Pancreas (tissue), 10 donors: ENCODE measurements at regions not wholly inside any gene's neighbourhood (a gene's known extent, or its start where the extent isn't known, plus 50 kb on each side); places are given as distances from the start of the nearest gene placed in this dataset.

Source experiments
- ATAC-seq, 4 donors: fragments of 200-7000 bp; cut with Tn5 transposase; one replicate each; pipeline versions ENCODE4 v1.8.0 to v1.9.1; 2020; ENCODE audit warnings: mild to moderate bottlenecking in 4 of 4, moderate library complexity in 4 of 4
- DNase-seq, 6 donors: peaks; one replicate each; pipeline ENCODE4 v3.0.0-alpha.2; 2020
- FAIRE-seq: peaks from 2 replicates; lab custom pipeline; 2012; peaks lifted over from hg19 to GRCh38; lab: Jason Lieb, UNC
- H3K27ac ChIP-seq, 4 donors: fragments of 200-600 bp; sonication (generic); 1 replicate in 3 of 4; 2 replicates in 1 of 4; pipeline versions ENCODE4 v1.5.0 to v1.8.0; 2020
- H3K27me3 ChIP-seq, 4 donors: fragments of 200-600 bp; one replicate each; pipeline ENCODE4 v1.8.0; 2021
- H3K36me3 ChIP-seq, 3 donors: fragments of 200-600 bp; sonication (generic) in 1 of 3; one replicate each; pipeline versions ENCODE4 v1.5.0 to v1.8.0; 2020 to 2021
- H3K4me1 ChIP-seq, 3 donors: fragments of 200-600 bp; one replicate each; pipeline ENCODE4 v1.8.0; 2021
- H3K4me3 ChIP-seq, 4 donors: fragments of 200-600 bp; sonication (generic) in 2 of 4; one replicate each; pipeline versions ENCODE4 v1.5.0 to v1.8.0; 2020 to 2021
- H3K9me3 ChIP-seq, 4 donors: fragments of 200-600 bp; one replicate each; pipeline ENCODE4 v1.8.0; 2021
- CTCF ChIP-seq, 4 donors: fragments of 200-600 bp; sonication (generic) in 3 of 4; IDR thresholded peaks; one replicate each; pipeline versions ENCODE4 v1.5.0 to v1.8.0; 2021; ENCODE audit warnings: antibody characterized with exemption in 4 of 4
- WGBS, 2 donors: extraction: QIAGEN DNeasy Blood & Tissue Kit; methylation state at CpG; one replicate each; pipeline ENCODE4 v1.1.7; 2013; 5-methylcytosine and 5-hydroxymethylcytosine counted together
- intact Hi-C, 3 donors: fragments of 100-400 bp; cut with DNase I; formaldehyde crosslinking; loops; one replicate each; pipeline versions ENCODE4 v1.11.1 to v1.14.2; 2022
- donor health status: healthy with polysubstance abuse.
- donor health status: DM: no; HTN: no; CAD: no; lungs with moderate emphysema.
- donor health status: DM: no; HTN: no; CAD: no.
- donor health status: control.
- donor health status: control.
- donor health status: Bipolar disorder and iron deficiency.
- donor health status: DM: yes; HTN: yes; CAD: no.
- donor health status: DM: no; HTN: no; CAD: no.
- donor health status: DM: no; HTN: no; CAD: no.
- donor health status: DM: yes; HTN: yes; CAD: no.

GRCh38 chr12:86473231-86473630 lies 217.0 kb upstream of the MGAT4C start:
- intact Hi-C loops: no loop called here
- Histone ChIP-seq H3K4me1 (no peaks in the 10 kb centered on the region), H3K36me3 (no peaks in the 10 kb centered on the region), H3K27me3 (no peaks in the 10 kb centered on the region), H3K9me3 (no peaks in the 10 kb centered on the region), H3K4me3 (no peak overlapping the region), H3K27ac (no peak overlapping the region)
- ATAC-seq (no peak), DNase-seq (no peak), FAIRE-seq (no peak)
- TF ChIP-seq CTCF (IDR thresholded peaks at IDR 0.05): no peak
- WGBS, 2 donors: 60 to 64% methylated on average over 2 of the region's 2 CpGs

- ATAC-seq (no peak), FAIRE-seq (no peak), DNase-seq (no peak)
- Histone ChIP-seq H3K4me3 (no peak overlapping the region), H3K9me3 (no peaks in the 10 kb centered on the region), H3K27me3 (no peaks in the 10 kb centered on the region), H3K4me1 (no peaks in the 10 kb centered on the region), H3K27ac (no peak overlapping the region), H3K36me3 (no peaks in the 10 kb centered on the region)
- intact Hi-C loops: no loop called here
- no peak for TF ChIP-seq CTCF (IDR thresholded peaks at IDR 0.05)
- WGBS, 2 donors: 51 to 60% methylated on average over 2 of the region's 2 CpGs
Measured at GRCh38 chr12:86456776-86457175, 200.6 kb upstream of the MGAT4C start.

- no peaks in the 10 kb centered on the region for H3K36me3 ChIP-seq
- no peaks in the 10 kb centered on the region for H3K4me1 ChIP-seq
- ATAC-seq (no peak), FAIRE-seq (no peak), DNase-seq (no peak)
- H3K4me3 ChIP-seq: no peak overlapping the region
- H3K9me3 ChIP-seq: no peaks in the 10 kb centered on the region
- no peaks in the 10 kb centered on the region for H3K27me3 ChIP-seq
- intact Hi-C loops: no loop called here
- 71 to 80% methylated on average over 3 of the region's 3 CpGs for WGBS, 2 donors
- no peak overlapping the region for H3K27ac ChIP-seq
- no peak for TF ChIP-seq CTCF (IDR thresholded peaks at IDR 0.05)
Measured at GRCh38 chr12:86456241-86456640, 200.1 kb upstream of the MGAT4C start.

- H3K4me1 ChIP-seq: no peaks in the 10 kb centered on the region
- 50 to 60% methylated on average over 5 of the region's 5 CpGs for WGBS, 2 donors
- DNase-seq (no peak), ATAC-seq (no peak), FAIRE-seq (no peak)
- no peaks in the 10 kb centered on the region for H3K36me3 ChIP-seq
- no peak for TF ChIP-seq CTCF (IDR thresholded peaks at IDR 0.05)
- H3K4me3 ChIP-seq: no peak overlapping the region
- H3K27me3 ChIP-seq: no peaks in the 10 kb centered on the region
- intact Hi-C loops: no loop called here
- H3K27ac ChIP-seq: no peak overlapping the region
- H3K9me3 ChIP-seq: no peaks in the 10 kb centered on the region
Measured at GRCh38 chr12:86445356-86445755, 189.2 kb upstream of the MGAT4C start.

- 16 to 19% methylated on average over 1 of the region's 1 CpG for WGBS, 2 donors
- Histone ChIP-seq H3K9me3 (peaks cover 0 to 5% (median 0%) of the 10 kb centered on the region in 4 donors), H3K4me3 (no peak overlapping the region), H3K27me3 (no peaks in the 10 kb centered on the region), H3K36me3 (no peaks in the 10 kb centered on the region), H3K4me1 (no peaks in the 10 kb centered on the region), H3K27ac (no peak overlapping the region)
- ATAC-seq (no peak), DNase-seq (no peak), FAIRE-seq (no peak)
- intact Hi-C loops: no loop called here
- no peak for TF ChIP-seq CTCF (IDR thresholded peaks at IDR 0.05)
Measured at GRCh38 chr12:86435053-86435452, 178.9 kb upstream of the MGAT4C start.
